EL (cell line): ENCODE measurements at regions not wholly inside any gene's neighbourhood (a gene's known extent, or its start where the extent isn't known, plus 50 kb on each side); places are given as distances from the start of the nearest gene placed in this dataset.
A peak's percentile ranks its signal among the peaks of the same experiment; 100 is the strongest.

Experiments
- DNase-seq: peaks from one replicate; pipeline ENCODE4 v3.0.0-alpha.2; 2016

DNA sequence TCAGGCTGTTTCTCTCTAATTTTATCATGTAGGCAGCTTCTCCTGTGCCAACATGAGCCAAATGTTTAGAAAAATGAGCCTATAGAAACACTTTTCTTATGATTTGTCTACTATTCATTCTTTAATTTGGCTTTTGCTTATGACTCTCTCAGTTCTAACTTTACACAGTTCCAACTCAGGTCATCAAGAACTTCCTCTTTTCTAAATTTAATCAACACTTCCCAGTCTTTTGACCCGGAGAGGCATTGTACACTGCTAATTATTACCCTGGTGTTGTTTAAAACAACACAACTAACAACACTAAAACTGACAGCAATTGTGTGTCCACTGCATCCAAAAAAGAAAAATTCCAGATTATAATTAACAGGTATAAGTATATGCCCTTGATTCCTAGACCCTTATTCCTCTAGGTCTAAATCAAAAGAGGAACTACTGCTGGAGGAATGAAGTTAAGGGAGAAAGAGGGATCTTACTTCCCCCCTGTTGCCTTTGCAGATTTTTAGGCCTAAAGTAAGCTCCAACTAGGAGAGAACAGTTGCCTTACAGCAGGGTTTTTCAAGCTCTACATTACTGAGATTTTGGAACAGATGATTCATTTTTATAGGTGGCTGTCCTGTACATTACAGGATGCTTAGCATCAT is 332.2 kb upstream of the GOLIM4 start:
- DNase-seq = no peak

DNA sequence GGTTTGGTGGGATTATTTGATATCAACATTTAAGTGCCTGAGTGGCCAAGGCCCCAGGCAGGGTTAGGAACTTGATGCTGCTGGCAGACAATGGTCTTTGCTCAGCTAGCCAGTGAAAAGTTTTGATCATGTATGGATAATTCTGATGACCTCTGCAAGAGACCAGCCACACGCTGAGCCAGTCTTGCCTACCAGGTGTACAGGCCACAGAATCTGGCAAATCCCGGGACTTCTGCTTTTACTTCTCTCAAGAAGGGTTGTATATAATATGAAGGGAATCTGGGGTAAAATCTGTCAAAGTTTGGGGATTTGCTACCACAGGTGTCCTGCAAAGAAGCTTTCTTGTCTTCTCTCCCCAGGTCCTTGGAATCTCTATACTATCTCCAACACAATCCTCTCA is 331.4 kb upstream of the GOLIM4 start:
- DNase-seq = no peak

DNA sequence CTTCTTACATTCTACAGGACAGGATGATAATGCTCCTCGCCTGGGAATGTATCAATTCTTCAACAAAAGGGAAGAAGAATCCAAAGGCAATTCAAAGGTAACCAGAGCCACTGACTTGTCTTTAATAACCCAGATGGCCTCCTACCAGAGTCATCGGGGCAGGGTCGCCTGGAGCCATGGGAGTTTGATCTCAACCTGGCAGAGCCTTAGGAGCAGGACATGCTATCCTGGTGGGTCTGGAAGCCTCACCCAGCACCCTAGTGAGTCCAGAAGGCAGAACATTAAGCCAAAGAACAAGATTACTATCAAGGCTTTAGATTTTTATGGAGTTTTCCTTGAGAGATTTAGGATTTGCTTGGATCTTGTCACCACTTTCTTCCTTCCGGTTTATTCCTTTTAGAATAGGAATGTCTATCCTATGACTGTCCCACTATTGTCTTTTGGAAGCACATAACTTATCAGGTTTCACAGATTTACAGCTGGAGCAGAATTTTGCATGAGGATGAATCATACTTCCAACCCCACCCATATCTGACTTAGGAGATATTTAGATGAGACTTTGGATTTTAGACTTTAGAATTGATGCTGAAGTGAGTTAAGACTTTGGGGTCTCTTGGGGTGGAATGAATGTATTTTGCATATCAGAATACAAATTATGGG is 330.3 kb upstream of the GOLIM4 start:
- peak; percentile 8 for DNase-seq

DNA sequence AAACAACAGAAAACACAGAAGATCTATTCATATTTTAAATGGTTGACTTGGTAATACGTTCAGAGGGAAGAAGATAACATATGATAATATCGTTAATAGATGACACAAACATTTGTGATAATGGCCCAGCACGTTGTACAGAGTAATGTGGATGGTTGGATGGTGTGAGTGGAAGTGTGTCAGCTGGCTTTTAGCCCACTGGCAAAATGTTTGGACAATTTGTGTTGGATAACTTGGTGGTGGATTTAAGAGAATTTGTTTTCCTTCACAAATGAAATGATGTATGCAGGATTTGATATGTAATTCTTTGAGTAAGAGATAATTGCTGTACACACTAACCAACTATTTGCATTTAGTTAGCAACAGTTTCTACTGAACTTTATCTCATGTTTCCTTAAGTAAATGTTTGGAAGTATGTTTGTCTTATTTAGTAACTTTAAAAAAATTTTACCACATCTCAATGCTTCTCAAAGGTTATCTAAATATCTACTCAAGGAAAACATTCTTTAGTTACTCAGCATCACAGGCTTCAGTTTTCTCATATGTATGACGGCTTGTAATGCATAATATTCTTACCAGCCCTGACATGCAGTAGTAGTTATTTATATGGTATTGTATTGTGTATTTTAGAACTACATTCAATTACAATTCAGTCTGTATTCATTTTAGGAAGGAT is 328.5 kb upstream of the GOLIM4 start:
- DNase-seq = no peak

DNA sequence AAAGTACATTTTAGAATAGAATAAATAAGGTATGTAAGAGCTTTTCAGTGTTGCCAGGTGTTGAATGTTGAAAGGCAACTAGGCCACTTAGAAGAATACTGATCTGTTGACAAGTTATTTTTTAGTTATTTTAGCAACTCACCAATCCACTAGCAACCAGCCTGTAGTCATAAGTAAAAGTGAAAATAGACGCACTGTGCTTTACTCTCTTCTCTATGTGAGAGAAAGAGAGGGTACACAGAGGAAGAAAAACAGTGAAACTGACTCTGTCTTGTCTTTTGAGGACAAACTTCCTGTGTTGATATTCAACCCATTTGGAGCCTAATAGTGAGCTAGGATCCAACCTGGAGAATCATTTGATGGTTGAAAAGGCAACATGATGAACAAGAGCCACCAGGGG is 327.1 kb upstream of the GOLIM4 start:
- no peak for DNase-seq

DNA sequence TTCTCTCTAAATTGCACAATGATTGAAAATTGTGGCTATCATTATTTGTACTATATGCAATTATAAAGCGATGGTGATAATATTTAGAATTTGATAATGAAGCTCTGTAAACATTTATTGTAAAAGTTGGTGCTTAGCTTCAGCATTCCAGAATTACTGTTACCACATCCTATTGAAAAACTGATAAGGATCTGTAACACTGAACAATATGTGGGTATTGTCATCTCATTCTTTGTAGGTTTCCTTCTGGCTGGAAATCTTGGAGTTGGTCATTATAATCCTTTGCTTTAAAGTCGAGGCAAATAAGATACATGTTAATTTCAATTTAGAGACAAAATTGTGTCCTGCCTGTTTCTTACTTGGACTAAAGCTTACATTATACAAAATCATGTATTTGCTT is 323.4 kb upstream of the GOLIM4 start:
- DNase-seq = no peak

DNA sequence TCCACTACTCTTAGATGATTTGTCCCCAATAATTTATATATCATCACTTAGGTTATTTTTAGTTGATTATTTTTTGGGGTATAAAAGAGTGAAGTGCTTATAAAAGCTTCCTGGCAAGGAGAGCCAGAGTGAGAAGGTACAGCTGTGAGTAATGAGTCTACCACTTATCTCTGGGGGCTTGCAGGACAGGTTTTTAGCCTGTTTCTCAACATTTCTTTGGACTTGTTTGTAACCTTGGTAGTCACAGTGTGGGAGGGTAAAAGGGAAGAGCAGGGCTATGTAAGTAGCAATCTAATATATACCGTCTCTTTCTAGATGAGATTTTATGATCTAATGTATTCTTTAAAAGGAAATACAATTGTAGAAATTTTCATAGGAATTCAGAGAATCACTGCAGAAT is 321.3 kb upstream of the GOLIM4 start:
- no peak for DNase-seq

DNA sequence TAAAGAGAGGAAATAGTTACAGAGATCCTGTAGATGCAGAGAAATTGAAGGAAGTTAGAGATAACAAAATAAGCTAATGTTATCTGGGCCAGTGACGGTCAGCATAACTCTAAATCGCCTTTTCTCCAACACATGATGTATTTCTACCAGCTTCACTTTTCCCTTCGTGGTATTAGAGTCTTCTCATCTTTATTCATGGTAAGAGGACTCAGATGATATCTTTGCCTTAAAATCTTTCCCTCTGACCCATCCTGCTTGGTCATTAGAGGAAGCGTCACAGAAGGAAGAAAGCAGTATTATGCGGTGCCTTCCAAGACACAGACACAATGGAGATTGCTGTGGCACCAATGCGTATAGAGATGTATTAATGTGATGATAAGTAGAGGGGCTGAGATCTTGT is 320.7 kb upstream of the GOLIM4 start:
- no peak for DNase-seq

DNA sequence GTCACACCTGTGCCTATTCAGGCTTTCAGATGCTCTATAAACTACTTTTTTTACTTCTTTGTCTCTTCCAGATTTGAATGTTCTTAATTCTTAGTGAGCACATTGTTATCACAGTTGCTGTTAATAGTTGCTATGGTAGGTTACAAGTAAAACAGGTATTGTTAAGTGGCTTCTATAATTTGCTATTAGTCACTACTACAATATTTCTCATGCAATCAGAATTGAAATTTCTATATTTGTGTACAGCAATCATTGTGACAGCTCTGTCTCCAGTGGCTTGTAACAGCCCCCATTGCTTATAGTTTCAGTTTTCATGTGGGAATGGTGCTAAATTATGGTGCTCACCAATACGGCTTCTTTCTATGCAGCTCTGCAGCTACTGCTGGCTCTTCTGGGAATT is 318.4 kb upstream of the GOLIM4 start:
- DNase-seq = no peak

DNA sequence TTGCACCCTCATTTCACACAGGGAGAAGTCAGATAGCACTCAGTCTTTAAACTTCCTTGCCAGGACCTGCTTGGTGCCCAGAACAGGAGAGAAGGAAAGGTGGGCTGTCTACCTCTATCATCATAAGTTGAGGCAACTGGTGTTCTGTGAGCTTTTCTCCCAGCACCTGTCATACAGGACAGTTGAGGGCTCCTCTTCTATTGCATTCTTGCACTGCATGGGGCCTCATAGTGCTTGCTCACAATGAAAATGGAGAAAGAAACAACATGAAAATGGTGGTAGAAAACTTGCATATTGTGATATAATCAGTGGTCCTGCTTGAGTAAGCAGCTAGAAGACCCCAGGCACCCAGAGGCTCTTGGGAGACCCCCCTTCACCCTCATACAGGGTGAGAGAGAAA is 311.7 kb upstream of the GOLIM4 start:
- DNase-seq = no peak

DNA sequence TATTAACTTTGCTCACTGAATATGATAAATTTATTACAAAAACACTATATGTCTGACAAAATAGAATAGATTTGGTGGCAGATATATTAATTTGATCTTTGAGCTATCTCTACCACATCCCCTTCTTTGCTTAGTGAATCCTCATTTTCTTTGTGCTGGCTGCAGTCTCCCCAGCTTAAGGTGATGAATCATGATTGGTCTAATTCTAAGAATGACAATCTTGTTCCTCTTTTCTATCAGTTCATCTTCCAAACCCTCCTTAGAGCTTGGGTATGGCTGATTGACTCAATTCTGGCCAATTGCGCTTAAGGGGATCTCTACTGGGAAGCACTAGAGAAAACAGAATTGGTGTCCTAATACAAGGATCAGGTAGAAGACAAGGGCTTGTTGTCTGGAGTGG is 309.6 kb upstream of the GOLIM4 start:
- no peak for DNase-seq

DNA sequence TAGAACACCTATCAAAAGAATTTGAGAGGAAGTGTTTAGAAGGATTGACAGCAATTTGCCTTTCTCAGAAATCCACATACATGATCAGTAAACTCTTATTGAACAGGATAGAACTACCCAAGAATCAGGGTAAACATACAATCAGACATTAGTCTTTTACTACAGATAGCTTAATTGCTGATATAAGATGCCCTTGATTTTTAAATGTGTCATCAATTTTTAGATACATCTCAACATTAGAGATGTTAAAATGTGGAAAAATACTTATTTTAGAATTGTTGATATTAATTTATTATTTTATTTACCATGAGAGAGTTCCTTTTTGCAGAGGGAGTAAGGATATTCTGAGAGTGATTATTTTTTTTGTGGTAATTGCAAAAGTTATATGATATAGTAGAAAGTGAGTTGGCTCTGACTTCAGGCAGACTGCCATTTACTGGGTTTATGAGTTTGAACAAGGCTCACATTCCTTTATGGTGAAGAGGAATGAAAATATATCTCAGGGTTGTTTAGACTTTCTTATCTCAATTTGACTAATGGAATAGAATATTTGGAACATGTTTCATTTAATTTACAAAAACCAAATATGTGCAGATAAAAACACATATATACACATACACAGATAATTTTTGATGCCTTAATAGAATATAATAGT is 302.8 kb upstream of the GOLIM4 start:
- DNase-seq = no peak

DNA sequence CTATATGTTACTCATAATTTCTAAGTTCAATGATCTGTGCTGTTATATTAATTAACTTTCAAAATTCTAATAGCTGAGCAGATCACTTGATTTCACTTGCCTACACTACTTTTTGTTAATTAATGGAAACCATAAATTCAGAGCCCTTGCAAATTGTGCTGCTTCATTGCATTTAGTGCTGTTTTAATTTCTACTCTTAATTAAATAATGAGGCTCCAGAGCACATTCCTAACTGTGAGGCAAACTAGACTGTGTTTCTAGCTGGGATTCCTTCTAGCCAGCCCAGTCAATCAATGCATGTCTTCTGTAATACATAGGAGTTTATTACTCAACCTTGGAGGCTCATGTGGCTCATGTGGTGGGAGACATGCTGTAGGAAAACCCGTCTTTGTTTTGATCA is 301.1 kb upstream of the GOLIM4 start:
- no peak for DNase-seq

DNA sequence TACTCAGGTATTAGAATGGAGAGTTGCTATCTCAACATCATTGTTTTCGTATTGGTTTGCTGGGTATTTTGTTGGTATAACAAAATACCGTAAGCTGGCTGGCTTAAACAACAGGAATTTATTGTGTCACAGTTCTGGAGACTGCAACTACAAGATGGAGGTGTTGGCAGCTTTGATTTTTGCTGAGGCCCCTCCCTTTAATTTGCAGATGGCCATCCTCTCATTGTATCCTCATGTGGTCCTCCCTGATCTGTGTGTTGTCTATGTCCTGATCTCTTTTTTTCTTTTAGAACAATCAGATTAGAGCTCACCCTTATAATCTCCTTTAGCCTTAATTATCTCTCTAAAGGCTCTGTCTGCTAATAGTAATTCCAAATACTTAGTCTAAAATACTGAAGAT is 299.8 kb upstream of the GOLIM4 start:
- no peak for DNase-seq

DNA sequence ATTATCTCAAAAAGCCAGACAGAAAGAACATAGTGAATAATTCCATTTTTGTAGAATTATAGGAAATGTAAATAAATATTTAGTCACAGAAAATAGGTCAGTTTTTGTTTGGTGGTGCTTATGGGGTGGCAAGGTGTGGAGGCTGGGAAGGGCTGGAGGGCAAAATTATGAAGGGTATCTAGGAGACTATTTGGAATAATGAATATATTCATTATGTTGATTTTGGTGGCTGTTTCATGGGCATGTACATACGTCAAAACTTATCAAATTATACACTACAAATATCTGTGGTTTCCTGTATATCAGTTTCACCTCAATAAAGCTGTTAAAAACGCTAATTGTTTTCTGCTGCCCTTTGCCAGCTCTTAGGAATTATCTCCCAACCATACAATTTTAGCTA is 298.7 kb upstream of the GOLIM4 start:
- no peak for DNase-seq

DNA sequence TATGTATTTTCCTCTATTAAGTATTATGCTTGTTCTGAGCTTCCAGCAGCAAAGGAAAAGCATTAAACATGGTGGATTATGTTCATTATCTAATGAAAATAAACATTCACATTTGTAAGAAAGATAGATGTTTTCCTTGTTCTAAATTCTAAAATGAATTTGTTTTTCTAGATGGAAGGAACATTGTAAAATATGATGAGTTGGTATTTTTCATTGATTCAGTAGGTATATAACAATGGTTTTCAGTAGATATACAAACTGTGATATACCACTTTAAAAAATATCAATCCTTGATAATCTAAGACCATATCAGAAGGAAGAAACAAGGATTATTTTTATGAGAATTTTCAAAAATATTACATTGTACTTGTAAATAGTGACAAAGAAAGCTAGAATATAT is 290.6 kb upstream of the GOLIM4 start:
- DNase-seq = no peak

DNA sequence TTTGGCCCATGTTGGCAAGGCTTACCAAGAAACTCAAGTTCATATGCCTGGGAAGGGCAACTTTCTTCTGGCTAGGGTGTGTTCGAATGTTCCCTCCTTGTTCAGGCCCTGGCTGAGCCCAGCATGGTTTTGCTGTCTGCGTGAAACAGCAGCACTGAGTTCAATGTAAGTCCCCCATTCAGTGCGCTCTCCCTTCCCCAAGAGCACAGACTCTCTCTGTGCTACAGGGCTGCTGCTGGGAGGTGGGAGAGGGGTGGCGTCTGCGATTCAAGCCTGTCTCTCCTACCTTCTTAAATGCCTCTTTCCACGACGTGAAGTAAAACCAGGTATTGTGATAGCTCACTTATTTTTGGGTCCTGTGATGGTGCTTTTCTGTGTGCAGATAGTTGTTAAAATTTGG is 289.3 kb upstream of the GOLIM4 start:
- no peak for DNase-seq

DNA sequence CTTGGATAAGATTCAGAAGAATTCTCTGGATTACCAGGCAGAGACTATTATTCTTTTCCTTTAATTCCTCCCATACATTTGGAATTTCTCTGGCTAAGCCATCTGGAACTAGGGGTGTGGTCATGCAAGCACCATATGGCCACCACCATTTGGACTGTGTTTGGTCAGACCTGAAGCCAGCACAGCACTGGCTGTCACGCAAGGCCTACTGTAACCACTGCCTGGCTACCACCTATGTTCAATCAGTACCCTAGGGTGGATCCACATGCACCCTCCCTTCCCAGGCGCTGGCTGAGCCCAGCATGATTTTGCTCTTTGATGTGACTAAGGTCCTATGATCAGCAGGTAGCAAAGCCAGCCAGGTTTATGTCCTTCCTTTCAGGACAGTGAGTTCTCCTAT is 287.8 kb upstream of the GOLIM4 start:
- DNase-seq = no peak

DNA sequence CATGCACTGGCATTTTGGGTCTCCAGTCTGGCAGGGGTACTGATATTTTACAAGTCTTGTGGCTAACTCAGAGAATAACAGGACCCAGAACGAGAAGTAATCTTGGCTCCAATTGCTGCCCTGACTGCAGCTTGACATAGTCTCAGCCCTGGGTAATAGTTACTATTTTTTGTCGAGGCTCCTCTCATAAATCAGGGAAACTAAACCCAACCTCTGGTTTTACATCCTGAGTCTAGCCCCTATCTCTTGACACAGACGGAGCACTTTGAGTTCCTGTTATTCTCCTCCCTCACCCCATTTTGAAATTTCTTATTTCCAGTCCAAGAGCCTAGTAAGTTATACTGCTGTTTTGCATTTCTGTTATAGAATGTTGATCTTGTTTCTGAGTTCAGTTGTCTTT is 276.1 kb upstream of the GOLIM4 start:
- no peak for DNase-seq

DNA sequence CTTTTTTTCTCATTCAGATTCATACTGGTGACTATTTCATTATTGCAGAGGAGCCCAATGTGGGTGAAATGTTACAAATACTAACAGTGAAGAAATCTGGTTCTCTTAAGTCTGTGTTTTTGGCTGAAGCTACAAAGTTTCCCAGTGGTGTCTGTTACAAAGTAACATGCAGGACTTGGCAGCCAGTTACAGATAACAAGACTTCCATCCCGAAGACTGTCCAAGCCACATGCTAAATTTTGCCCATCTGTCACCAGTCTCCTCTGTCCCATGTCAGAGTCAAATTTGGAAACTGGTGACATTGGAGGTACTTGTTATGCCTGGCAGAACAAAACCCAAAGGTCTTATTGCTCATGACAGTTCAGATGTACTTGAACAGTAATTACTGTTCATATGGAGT is 269.2 kb upstream of the GOLIM4 start:
- no peak for DNase-seq

DNA sequence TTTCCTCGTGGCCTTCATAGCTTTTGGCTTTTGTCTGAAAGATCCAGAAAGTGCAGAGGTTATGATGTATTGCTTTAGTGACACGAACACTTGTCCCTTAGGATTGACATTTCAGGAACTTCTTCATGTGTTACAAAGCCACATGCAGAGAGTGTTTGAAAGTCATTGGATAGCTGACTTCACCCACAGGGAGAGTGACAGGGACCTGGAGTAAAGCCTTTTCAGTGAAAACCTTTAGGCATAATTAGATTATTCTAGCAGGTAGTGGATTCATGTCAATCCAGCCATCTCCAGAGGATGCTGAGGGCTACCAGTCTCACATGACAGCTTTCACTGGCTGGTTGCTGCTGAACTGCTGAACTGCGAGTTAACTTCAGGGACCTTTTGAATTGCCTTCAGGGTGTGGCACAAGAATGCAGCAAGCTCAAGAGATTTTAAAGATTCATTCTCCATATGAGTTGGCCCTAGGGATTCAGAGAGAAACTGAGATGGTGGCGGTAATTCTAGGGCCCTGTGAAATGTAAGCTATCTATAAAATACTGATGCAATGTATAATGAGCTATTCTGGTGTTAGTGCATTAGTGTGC is 267.0 kb upstream of the GOLIM4 start:
- no peak for DNase-seq

DNA sequence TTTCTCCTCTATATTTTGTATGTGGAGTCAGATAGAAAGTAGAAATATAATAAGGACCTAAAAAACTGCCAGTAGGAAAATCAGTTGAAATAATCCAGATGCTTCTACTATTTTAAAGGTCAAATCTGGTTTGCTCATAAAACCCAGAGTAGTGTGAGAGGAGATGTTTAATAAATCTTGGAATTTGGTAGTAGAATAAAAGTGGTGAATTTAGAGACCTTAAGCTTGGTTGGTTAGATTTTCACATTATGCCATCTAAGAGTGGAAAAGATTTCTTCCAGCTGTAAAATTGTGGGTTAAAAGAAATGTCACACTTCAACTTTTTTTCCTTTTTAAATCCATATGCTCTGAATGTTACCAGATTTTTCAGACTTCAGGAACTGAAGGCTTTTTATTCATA is 266.4 kb upstream of the GOLIM4 start:
- DNase-seq = no peak

DNA sequence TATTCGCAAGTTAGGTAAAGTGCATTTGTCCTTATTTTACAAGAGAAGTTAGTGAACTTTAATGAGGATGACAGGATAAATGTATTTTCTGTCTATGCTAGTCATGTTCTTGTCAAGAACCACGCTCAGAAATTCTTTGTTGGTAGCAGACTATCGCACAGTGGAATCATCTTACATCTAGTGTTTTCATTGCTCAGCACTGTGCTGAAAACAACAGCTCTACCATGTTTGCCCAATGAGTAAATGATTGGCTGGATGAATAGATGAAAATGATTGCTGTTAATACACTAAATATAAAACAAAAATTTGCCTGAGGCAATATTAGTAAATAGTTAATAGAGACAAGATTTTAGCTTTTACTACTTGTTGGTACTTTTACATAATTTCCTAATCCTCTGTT is 265.3 kb upstream of the GOLIM4 start:
- DNase-seq = no peak
